H9 (cell line): ENCODE measurements at regions not wholly inside any gene's neighbourhood (a gene's known extent, or its start where the extent isn't known, plus 50 kb on each side); places are given as distances from the start of the nearest gene placed in this dataset.

Source experiments
- DNase-seq: peaks from one replicate; pipeline ENCODE4 v3.0.0-alpha.2; 2017
- H2AFZ ChIP-seq: one replicate; pipeline ENCODE4 v1.6.1; 2013; ENCODE audit warnings: mild to moderate bottlenecking, low read length, control low read depth, moderate library complexity
- H2AK5ac ChIP-seq: 2 replicates; pipeline ENCODE4 v1.6.1; 2013; ENCODE audit warnings: low read length, control low read depth, mixed read lengths; ENCODE audit not compliant: insufficient read length
- H2BK120ac ChIP-seq: one replicate; pipeline ENCODE4 v1.6.1; 2013; ENCODE audit warnings: low read depth, mild to moderate bottlenecking, low read length, control low read depth, inconsistent platforms; ENCODE audit not compliant: poor library complexity, severe bottlenecking
- H2BK12ac ChIP-seq: 2 replicates; pipeline ENCODE4 v1.6.1; 2013; ENCODE audit warnings: low read length, control low read depth, mixed read lengths, low read depth; ENCODE audit not compliant: insufficient read length
- H2BK15ac ChIP-seq: 2 replicates; pipeline ENCODE4 v1.6.1; 2013; ENCODE audit warnings: low read depth, low read length, control low read depth
- H2BK20ac ChIP-seq: one replicate; pipeline ENCODE4 v1.6.1; 2013; ENCODE audit warnings: low read depth, mild to moderate bottlenecking, low read length, control low read depth, inconsistent platforms; ENCODE audit not compliant: poor library complexity, severe bottlenecking
- H2BK5ac ChIP-seq: 2 replicates; pipeline ENCODE4 v1.6.1; 2013; ENCODE audit warnings: low read length, control low read depth, mixed read lengths; ENCODE audit not compliant: insufficient read length
- H3K14ac ChIP-seq: 2 replicates; pipeline ENCODE4 v1.6.1; 2013; ENCODE audit warnings: low read length, control low read depth; ENCODE audit not compliant: insufficient read depth
- H3K18ac ChIP-seq: 2 replicates; pipeline ENCODE4 v1.6.1; 2013; ENCODE audit warnings: low read depth, mild to moderate bottlenecking, mixed read lengths, low read length, control low read depth; ENCODE audit not compliant: insufficient read length
- H3K23ac ChIP-seq: 2 replicates; pipeline ENCODE4 v1.6.1; 2013; ENCODE audit warnings: low read length, control low read depth, mixed read lengths, low read depth; ENCODE audit not compliant: insufficient read length
- H3K23me2 ChIP-seq: 2 replicates; pipeline ENCODE4 v1.6.1; 2013; ENCODE audit warnings: low read depth, mild to moderate bottlenecking, mixed read lengths, low read length, control low read depth; ENCODE audit not compliant: insufficient read length, poor library complexity, severe bottlenecking
- H3K27ac ChIP-seq: 2 replicates; pipeline ENCODE4 v1.5.1; 2013; ENCODE audit warnings: low read length, control low read depth, mixed read lengths, low read depth; ENCODE audit not compliant: insufficient read length
- H3K27me3 ChIP-seq: 2 replicates; pipeline ENCODE4 v1.6.1; 2013; ENCODE audit warnings: low read length, control low read depth, inconsistent platforms; ENCODE audit not compliant: insufficient read depth
- H3K4ac ChIP-seq: 2 replicates; pipeline ENCODE4 v1.6.1; 2013; ENCODE audit warnings: low read depth, mild to moderate bottlenecking, control low read depth, inconsistent platforms, low read length, moderate library complexity
- H3K4me1 ChIP-seq: 2 replicates; pipeline ENCODE4 v1.6.1; 2013; ENCODE audit warnings: low read length, control low read depth, inconsistent platforms; ENCODE audit not compliant: insufficient read depth
- H3K4me2 ChIP-seq: 2 replicates; pipeline ENCODE4 v1.6.1; 2013; ENCODE audit warnings: low read length, control low read depth, mixed read lengths; ENCODE audit not compliant: insufficient read length, insufficient read depth
- H3K56ac ChIP-seq: 2 replicates; pipeline ENCODE4 v1.6.1; 2013; ENCODE audit warnings: low read depth, mild to moderate bottlenecking, mixed read lengths, low read length, control low read depth; ENCODE audit not compliant: insufficient read length
- H3K79me1 ChIP-seq: 2 replicates; pipeline ENCODE4 v1.6.1; 2013; ENCODE audit warnings: low read depth, mild to moderate bottlenecking, moderate library complexity, low read length, control low read depth, inconsistent platforms; ENCODE audit not compliant: insufficient read depth, poor library complexity, severe bottlenecking
- H3K79me2 ChIP-seq: 2 replicates; pipeline ENCODE4 v1.6.1; 2013; ENCODE audit warnings: low read length, control low read depth, inconsistent platforms; ENCODE audit not compliant: insufficient read depth
- H3K9ac ChIP-seq: 2 replicates; pipeline ENCODE4 v1.6.1; 2013; ENCODE audit warnings: low read length, control low read depth, mixed read lengths; ENCODE audit not compliant: insufficient read length; ENCODE audit errors: extremely low read depth
- H3K9me3 ChIP-seq: one replicate; pipeline ENCODE4 v1.6.1; 2013; ENCODE audit warnings: low read depth, low read length, inconsistent platforms; ENCODE audit not compliant: control insufficient read depth
- H3T11ph ChIP-seq: one replicate; pipeline ENCODE4 v1.6.1; 2013; ENCODE audit warnings: mild to moderate bottlenecking, low read length, control low read depth, inconsistent platforms
- H4K20me1 ChIP-seq: one replicate; pipeline ENCODE4 v1.6.1; 2013; ENCODE audit not compliant: control insufficient read depth, insufficient read length, insufficient read depth
- H4K5ac ChIP-seq: 2 replicates; pipeline ENCODE4 v1.6.1; 2013; ENCODE audit warnings: low read depth, mild to moderate bottlenecking, mixed read lengths, low read length, control low read depth; ENCODE audit not compliant: insufficient read length
- H4K8ac ChIP-seq: replicated peaks from 2 replicates; pipeline ENCODE4 v1.6.1; 2013; ENCODE audit warnings: low read length, control low read depth, mixed read lengths, low read depth; ENCODE audit not compliant: insufficient read length
- H4K91ac ChIP-seq: 2 replicates; pipeline ENCODE4 v1.6.1; 2013; ENCODE audit warnings: low read depth, mild to moderate bottlenecking, moderate library complexity, mixed read lengths, low read length, control low read depth; ENCODE audit not compliant: insufficient read length
- H3K27ac Mint-ChIP-seq, 3 experiments: 2 replicates in 2 of 3; 3 replicates in 1 of 3; pipeline ENCODE4 v1.8.0; 2020 to 2021; ENCODE audit warnings: mixed read lengths in 3 of 3, mild to moderate bottlenecking in 1 of 3, moderate library complexity in 1 of 3
- H3K27me3 Mint-ChIP-seq: 2 replicates; pipeline ENCODE4 v1.8.0; 2021; ENCODE audit warnings: low read depth, mild to moderate bottlenecking, moderate library complexity, mixed read lengths
- H3K36me3 Mint-ChIP-seq, 3 experiments: 2 replicates in 2 of 3; 3 replicates in 1 of 3; pipeline ENCODE4 v1.8.0; 2020 to 2021; ENCODE audit warnings: low read depth in 3 of 3, mixed read lengths in 3 of 3; ENCODE audit not compliant: insufficient read depth in 1 of 3
- H3K4me1 Mint-ChIP-seq, 2 experiments: 2 replicates each; pipeline ENCODE4 v1.8.0; 2020; ENCODE audit warnings: mixed read lengths in 2 of 2
- H3K4me3 Mint-ChIP-seq, 2 experiments: 2 replicates in 1 of 2; 3 replicates in 1 of 2; pipeline ENCODE4 v1.8.0; 2020 to 2021; ENCODE audit warnings: mild to moderate bottlenecking in 2 of 2, mixed read lengths in 2 of 2, moderate library complexity in 1 of 2
- H3K9me3 Mint-ChIP-seq, 2 experiments: 2 replicates in 1 of 2; 3 replicates in 1 of 2; pipeline ENCODE4 v1.8.0; 2020; ENCODE audit warnings: mild to moderate bottlenecking in 2 of 2, mixed read lengths in 2 of 2, moderate library complexity in 1 of 2
- WGBS: extraction: QIAGEN DNeasy Blood & Tissue Kit; methylation state at CpG from one replicate; pipeline ENCODE4 v1.1.7; 2013; ENCODE audit warnings: missing lambda C conversion rate, low lambda C conversion rate, mixed read lengths; ENCODE audit not compliant: insufficient read length; ENCODE audit errors: extremely low coverage; 5-methylcytosine and 5-hydroxymethylcytosine counted together
- TF ChIP-seq, protein P1 (sequence below): fragments of 200-600 bp; sonication (generic); conservative IDR thresholded peaks from 3 replicates; pipeline ENCODE4 v1.8.0; 2021; ENCODE audit warnings: antibody characterized with exemption, mild to moderate bottlenecking

DNA sequence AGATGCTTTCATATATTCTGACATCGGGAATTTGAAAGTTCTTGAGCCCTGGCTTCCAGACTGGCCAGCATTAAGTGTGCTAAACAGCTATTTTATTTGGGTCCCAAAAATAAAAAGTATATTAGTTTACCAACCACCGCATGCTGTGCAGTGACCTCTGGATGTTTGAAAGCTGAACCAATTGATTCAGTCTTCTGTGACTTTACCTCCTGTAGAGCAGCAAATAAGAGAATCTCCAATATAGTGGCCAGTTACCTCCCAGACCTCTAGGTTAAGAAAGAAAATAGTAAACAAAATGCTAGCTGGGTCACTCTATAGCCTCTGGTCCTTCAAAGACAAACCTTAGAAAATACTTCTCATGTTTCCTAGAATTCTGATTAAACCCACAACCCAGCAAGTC is 424.6 kb upstream of the NFE2L3 start:
- Histone ChIP-seq H3K14ac (no peak overlapping the region), H2BK120ac (no peak overlapping the region), H4K8ac (no peak overlapping the region), H2AK5ac (no peak overlapping the region), H2BK15ac (no peak overlapping the region), H4K91ac (no peak overlapping the region), H3K27me3 (no peaks in the 10 kb centered on the region), H3K56ac (no peak overlapping the region), H2AFZ (no peak overlapping the region), H2BK20ac (no peak overlapping the region), H3K4me1 (peaks cover 17% of the 10 kb centered on the region), H3K4ac (no peak overlapping the region), H3K27ac (no peak overlapping the region), H3K79me1 (no peaks in the 10 kb centered on the region), H3T11ph (no peak overlapping the region), H3K9me3 (no peaks in the 10 kb centered on the region), H3K18ac (no peak overlapping the region), H3K4me2 (no peak overlapping the region), H2BK12ac (no peak overlapping the region), H2BK5ac (no peak overlapping the region), H3K79me2 (no peaks in the 10 kb centered on the region), H4K20me1 (no peaks in the 10 kb centered on the region), H4K5ac (no peak overlapping the region), H3K23ac (no peak overlapping the region), H3K9ac (no peak overlapping the region), H3K23me2 (no peaks in the 10 kb centered on the region)
- Mint-ChIP-seq H3K9me3 (no peaks in the 10 kb centered on the region), H3K36me3 (no peaks in the 10 kb centered on the region), H3K27me3 (no peaks in the 10 kb centered on the region), H3K4me3 (no peak overlapping the region), H3K27ac (no peak overlapping the region), H3K4me1 (peaks cover 37 to 47% of the 10 kb centered on the region in 2 experiments)
- DNase-seq, result no peak
- TF ChIP-seq, protein P1, sequence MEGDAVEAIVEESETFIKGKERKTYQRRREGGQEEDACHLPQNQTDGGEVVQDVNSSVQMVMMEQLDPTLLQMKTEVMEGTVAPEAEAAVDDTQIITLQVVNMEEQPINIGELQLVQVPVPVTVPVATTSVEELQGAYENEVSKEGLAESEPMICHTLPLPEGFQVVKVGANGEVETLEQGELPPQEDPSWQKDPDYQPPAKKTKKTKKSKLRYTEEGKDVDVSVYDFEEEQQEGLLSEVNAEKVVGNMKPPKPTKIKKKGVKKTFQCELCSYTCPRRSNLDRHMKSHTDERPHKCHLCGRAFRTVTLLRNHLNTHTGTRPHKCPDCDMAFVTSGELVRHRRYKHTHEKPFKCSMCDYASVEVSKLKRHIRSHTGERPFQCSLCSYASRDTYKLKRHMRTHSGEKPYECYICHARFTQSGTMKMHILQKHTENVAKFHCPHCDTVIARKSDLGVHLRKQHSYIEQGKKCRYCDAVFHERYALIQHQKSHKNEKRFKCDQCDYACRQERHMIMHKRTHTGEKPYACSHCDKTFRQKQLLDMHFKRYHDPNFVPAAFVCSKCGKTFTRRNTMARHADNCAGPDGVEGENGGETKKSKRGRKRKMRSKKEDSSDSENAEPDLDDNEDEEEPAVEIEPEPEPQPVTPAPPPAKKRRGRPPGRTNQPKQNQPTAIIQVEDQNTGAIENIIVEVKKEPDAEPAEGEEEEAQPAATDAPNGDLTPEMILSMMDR, result no peak
- WGBS, result no CpG with 5 or more reads among the region's 2 CpGs
